COR-L47 (cell line): ENCODE measurements at regions not wholly inside any gene's neighbourhood (a gene's known extent, or its start where the extent isn't known, plus 50 kb on each side); places are given as distances from the start of the nearest gene placed in this dataset.
"Not testable (repeated sequence)": the region's sequence is repeated elsewhere in the genome, so short reads cannot be mapped to it uniquely, and the experiment has no call there.

ENCODE experiments used
- DNase-seq: peaks from one replicate; lab custom pipeline; 2025; lab: John Stamatoyannopoulos, UW

- no peak for DNase-seq
Observed at GRCh38 chr10:131838966-131839742, 61.7 kb upstream of the PPP2R2D start.

GRCh38 chr10:131839880-131840787 is 60.7 kb upstream of the PPP2R2D start:
- DNase-seq: not testable (repeated sequence)

- no peak for DNase-seq
Observed at GRCh38 chr10:131840788-131841118, 60.1 kb upstream of the PPP2R2D start.

- no peak for DNase-seq
Observed at GRCh38 chr10:131841131-131841660, 59.6 kb upstream of the PPP2R2D start.

- no peak for DNase-seq
Observed at GRCh38 chr10:131841661-131842139, 59.1 kb upstream of the PPP2R2D start.

- no peak for DNase-seq
Observed at GRCh38 chr10:131842351-131843088, 58.3 kb upstream of the PPP2R2D start.

- no peak for DNase-seq
Observed at GRCh38 chr10:131843089-131843595, 57.7 kb upstream of the PPP2R2D start.

- no peak for DNase-seq
Observed at GRCh38 chr10:131843881-131844284, 56.9 kb upstream of the PPP2R2D start.

GRCh38 chr10:131844529-131845084 is 56.2 kb upstream of the PPP2R2D start:
- DNase-seq: no peak

- no peak for DNase-seq
Observed at GRCh38 chr10:131845505-131846239, 55.1 kb upstream of the PPP2R2D start.

- DNase-seq: peak; percentile 28
Observed at GRCh38 chr10:131846240-131847101, 54.3 kb upstream of the PPP2R2D start.

GRCh38 chr10:131847241-131847783 is 53.5 kb upstream of the PPP2R2D start:
- DNase-seq: no peak

- DNase-seq: no peak
Observed at GRCh38 chr10:131848296-131848695, 52.5 kb upstream of the PPP2R2D start.

GRCh38 chr10:131848741-131849590 is 51.8 kb upstream of the PPP2R2D start:
- no peak for DNase-seq

GRCh38 chr10:131849591-131850382 is 51.0 kb upstream of the PPP2R2D start:
- no peak for DNase-seq

- no peak for DNase-seq
Observed at GRCh38 chr10:131850383-131850870, 50.4 kb upstream of the PPP2R2D start.
